ENCODE measurements at regions not wholly inside any gene's neighbourhood (a gene's known extent, or its start where the extent isn't known, plus 50 kb on each side); places are given as distances from the start of the nearest gene placed in this dataset.

DNA sequence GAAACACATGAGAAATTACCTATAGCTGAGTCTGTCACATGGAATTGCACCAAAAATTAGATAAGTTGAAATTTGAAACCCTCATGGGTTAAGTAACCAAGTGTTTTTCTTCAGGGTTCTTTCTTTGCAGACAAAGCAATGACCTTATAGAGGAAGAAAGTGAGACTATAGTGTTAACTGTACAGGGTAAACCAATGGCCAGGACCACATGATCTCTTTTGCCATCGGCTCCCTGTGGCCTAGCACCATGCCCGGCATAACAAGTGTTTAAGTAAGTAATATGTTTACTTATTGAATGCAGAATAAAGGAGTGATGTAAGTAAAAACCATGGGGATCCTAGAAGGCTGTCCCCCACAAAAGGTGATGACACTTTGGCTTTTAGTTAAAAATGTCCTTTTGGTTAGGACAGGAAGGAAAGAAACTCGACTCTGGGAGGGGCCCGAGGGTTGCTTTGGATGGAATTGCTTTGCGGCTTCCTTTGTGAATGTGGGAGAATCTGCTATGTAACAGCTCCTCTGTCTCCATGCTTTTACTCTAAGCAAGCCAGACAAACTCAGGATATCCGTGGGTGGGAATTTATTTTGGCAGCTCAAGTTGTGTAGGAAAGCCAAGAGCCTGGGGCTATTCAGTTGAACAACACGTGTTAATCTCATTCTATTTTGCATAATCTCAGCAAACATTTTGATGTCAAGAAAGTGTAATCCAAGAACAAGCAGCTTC lies 454.7 kb downstream of the INSC start:
- no peaks in the 10 kb centered on the region for H3K36me3 ChIP-seq (ENCODE audit: control insufficient read depth, insufficient read depth, low read length)
- peaks cover 5% of the 10 kb centered on the region for H3K4me1 ChIP-seq (ENCODE audit: control insufficient read depth, insufficient read depth, low read length)
- no peaks in the 10 kb centered on the region for H3K27me3 ChIP-seq (ENCODE audit: control insufficient read depth, insufficient read depth, low read length, poor library complexity, severe bottlenecking)
- H3K4me3 ChIP-seq (ENCODE audit: insufficient read depth, low read depth, low read length): no peak overlapping the region
- no peak overlapping the region for H3K27ac ChIP-seq (ENCODE audit: insufficient read depth, low read depth, low read length, poor library complexity, severe bottlenecking)
- 75 to 77% methylated on average over 7 of the region's 7 CpGs for WGBS, 2 experiments
- no peaks in the 10 kb centered on the region for H3K9me3 ChIP-seq (ENCODE audit: control insufficient read depth, low read length)

DNA sequence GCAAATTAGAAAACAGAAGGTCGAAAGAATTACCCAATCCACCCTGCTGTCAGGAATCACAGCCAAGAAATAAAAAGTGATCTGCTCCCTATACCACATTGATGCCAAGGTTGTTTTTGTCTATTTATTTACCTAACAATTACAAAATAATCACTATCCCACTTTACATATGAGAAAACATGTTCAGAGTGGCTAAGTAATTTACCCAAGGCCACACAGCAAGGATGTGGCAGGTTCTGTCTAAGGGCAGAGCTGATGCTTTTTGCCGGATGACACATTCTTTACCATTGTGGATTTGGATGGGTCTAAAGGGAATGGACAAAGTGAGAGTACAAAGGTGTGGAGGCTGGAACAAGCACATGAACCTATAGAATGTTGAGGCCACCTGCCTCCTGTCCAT lies 460.7 kb downstream of the INSC start:
- Histone ChIP-seq H3K27me3 (ENCODE audit: control insufficient read depth, insufficient read depth, low read length, poor library complexity, severe bottlenecking) (no peaks in the 10 kb centered on the region), H3K27ac (ENCODE audit: insufficient read depth, low read depth, low read length, poor library complexity, severe bottlenecking) (no peak overlapping the region), H3K4me3 (ENCODE audit: insufficient read depth, low read depth, low read length) (no peak overlapping the region), H3K36me3 (ENCODE audit: control insufficient read depth, insufficient read depth, low read length) (no peaks in the 10 kb centered on the region), H3K9me3 (ENCODE audit: control insufficient read depth, low read length) (no peaks in the 10 kb centered on the region), H3K4me1 (ENCODE audit: control insufficient read depth, insufficient read depth, low read length) (no peaks in the 10 kb centered on the region)
- WGBS, 2 experiments: 94 to 95% methylated on average over 2 of the region's 2 CpGs

DNA sequence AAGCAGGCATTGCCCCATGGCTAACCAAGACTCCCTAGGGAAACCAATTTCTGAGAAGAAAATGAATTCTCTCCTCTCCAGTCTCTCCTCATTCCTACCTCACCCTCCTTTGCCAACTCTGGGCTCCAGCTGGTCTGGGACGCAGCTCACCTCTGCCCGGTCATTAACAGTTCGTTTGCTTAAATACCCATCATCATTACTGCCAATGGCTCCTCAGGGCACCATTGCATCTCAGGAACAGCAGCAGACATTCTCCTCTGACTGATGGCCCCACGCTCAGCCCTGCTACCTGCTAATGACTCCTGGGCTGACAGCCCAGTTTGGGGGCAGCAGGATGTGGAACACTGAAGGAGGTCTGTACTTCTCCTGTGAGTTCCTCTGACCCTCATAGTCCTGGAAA lies 462.0 kb downstream of the INSC start:
- WGBS, 2 experiments: 91 to 94% methylated on average over 4 of the region's 4 CpGs

DNA sequence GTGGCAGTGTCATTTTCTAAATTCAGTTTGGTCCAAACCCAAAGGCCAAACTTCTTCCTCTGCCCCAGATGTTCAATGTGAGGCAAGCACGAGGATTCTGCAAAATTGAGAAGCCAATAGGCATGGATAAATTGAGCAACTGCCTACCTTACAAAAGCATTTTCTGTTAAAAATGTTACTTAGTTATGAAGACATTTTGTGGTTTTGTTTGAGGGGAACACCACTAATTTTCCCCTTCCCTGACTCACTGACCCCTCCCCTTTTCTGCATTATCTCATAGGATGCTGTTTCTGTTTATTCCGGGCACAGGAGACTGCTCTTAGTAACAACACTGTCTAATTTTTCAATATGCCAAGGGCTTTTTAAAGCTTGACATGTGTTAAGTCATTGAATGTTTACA lies 462.8 kb downstream of the INSC start:
- 92 to 96% methylated on average over 2 of the region's 2 CpGs for WGBS, 2 experiments
- H3K27me3 ChIP-seq (ENCODE audit: control insufficient read depth, insufficient read depth, low read length, poor library complexity, severe bottlenecking): no peaks in the 10 kb centered on the region

More for the DNA sequence above, 462.0 kb downstream of the INSC start:
- Histone ChIP-seq H3K27me3 (ENCODE audit: control insufficient read depth, insufficient read depth, low read length, poor library complexity, severe bottlenecking) (no peaks in the 10 kb centered on the region), H3K4me3 (ENCODE audit: insufficient read depth, low read depth, low read length) (no peak overlapping the region), H3K9me3 (ENCODE audit: control insufficient read depth, low read length) (no peaks in the 10 kb centered on the region), H3K4me1 (ENCODE audit: control insufficient read depth, insufficient read depth, low read length) (no peaks in the 10 kb centered on the region), H3K36me3 (ENCODE audit: control insufficient read depth, insufficient read depth, low read length) (no peaks in the 10 kb centered on the region), H3K27ac (ENCODE audit: insufficient read depth, low read depth, low read length, poor library complexity, severe bottlenecking) (no peak overlapping the region)

DNA sequence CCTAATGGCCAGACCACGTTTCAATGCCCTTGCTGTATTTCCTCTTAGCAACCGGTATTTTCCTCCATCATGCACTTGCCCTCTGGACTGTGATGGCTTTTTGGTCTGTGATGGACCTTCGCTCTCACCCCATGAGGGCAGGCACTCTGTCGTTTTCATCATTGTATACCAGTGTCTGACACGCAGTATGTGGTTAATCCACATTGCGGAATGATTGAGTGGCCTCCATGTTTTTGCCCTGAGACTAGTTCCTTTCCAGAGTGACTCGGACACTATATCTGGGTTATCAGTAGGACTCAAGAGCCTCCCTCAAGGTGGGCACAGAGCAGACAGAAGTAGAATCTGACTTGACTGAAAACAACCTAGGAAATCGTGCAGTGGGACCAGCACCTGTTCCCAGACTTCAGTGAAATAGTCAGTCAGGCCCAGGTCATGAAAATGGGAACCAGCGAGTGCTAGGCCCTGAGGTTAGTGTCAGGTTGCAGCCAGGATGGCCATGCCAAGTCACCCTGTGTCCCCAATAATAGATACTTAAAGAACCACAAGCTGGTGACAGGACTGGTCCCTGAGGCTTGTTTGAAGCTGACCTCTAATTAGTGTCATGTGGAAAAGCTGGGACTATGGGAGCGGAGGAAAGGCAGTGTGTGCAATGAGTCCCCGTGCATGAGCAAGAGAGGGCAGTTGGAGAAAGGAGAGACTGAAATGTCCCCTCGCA lies 464.7 kb downstream of the INSC start:
- no peaks in the 10 kb centered on the region for H3K36me3 ChIP-seq (ENCODE audit: control insufficient read depth, insufficient read depth, low read length)
- no peak overlapping the region for H3K27ac ChIP-seq (ENCODE audit: insufficient read depth, low read depth, low read length, poor library complexity, severe bottlenecking)
- H3K4me1 ChIP-seq (ENCODE audit: control insufficient read depth, insufficient read depth, low read length): no peaks in the 10 kb centered on the region
- no peaks in the 10 kb centered on the region for H3K9me3 ChIP-seq (ENCODE audit: control insufficient read depth, low read length)
- no peaks in the 10 kb centered on the region for H3K27me3 ChIP-seq (ENCODE audit: control insufficient read depth, insufficient read depth, low read length, poor library complexity, severe bottlenecking)
- WGBS, 2 experiments: 90 to 92% methylated on average over 12 of the region's 12 CpGs
- no peak overlapping the region for H3K4me3 ChIP-seq (ENCODE audit: insufficient read depth, low read depth, low read length)

More for the DNA sequence above, 462.8 kb downstream of the INSC start:
- H3K27ac ChIP-seq (ENCODE audit: insufficient read depth, low read depth, low read length, poor library complexity, severe bottlenecking): no peak overlapping the region
- H3K36me3 ChIP-seq (ENCODE audit: control insufficient read depth, insufficient read depth, low read length): no peaks in the 10 kb centered on the region
- H3K4me3 ChIP-seq (ENCODE audit: insufficient read depth, low read depth, low read length): no peak overlapping the region
- no peaks in the 10 kb centered on the region for H3K9me3 ChIP-seq (ENCODE audit: control insufficient read depth, low read length)
- H3K4me1 ChIP-seq (ENCODE audit: control insufficient read depth, insufficient read depth, low read length): no peaks in the 10 kb centered on the region

- no peaks in the 10 kb centered on the region for H3K36me3 ChIP-seq (ENCODE audit: control insufficient read depth, insufficient read depth, low read length)
- no peaks in the 10 kb centered on the region for H3K4me1 ChIP-seq (ENCODE audit: control insufficient read depth, insufficient read depth, low read length)
- no peak overlapping the region for H3K27ac ChIP-seq (ENCODE audit: insufficient read depth, low read depth, low read length, poor library complexity, severe bottlenecking)
- no peak overlapping the region for H3K4me3 ChIP-seq (ENCODE audit: insufficient read depth, low read depth, low read length)
- 97 to 100% methylated on average over 1 of the region's 1 CpG for WGBS, 2 experiments
- H3K27me3 ChIP-seq (ENCODE audit: control insufficient read depth, insufficient read depth, low read length, poor library complexity, severe bottlenecking): no peaks in the 10 kb centered on the region
- H3K9me3 ChIP-seq (ENCODE audit: control insufficient read depth, low read length): no peaks in the 10 kb centered on the region
Observed at GRCh38 chr11:15580056-15580774, 465.5 kb downstream of the INSC start.

DNA sequence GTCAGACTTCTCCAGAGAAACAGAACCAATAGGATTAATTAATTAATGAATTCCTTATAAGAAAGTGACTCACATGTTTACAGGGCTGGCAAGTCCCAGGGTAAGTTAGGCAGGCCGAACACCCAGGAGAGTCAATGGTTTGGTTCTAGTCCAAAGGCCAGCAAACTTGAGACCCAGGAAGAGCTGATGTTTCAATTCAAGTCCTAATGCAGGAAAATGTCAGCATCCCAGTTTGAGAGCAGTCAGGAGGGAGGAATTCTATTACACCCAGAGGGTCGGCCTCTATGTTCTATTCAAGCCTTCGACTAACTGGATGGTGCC lies 466.0 kb downstream of the INSC start:
- no peak overlapping the region for H3K4me3 ChIP-seq (ENCODE audit: insufficient read depth, low read depth, low read length)
- H3K4me1 ChIP-seq (ENCODE audit: control insufficient read depth, insufficient read depth, low read length): no peaks in the 10 kb centered on the region
- H3K27me3 ChIP-seq (ENCODE audit: control insufficient read depth, insufficient read depth, low read length, poor library complexity, severe bottlenecking): no peaks in the 10 kb centered on the region
- no peaks in the 10 kb centered on the region for H3K36me3 ChIP-seq (ENCODE audit: control insufficient read depth, insufficient read depth, low read length)
- WGBS, 2 experiments: 92 to 94% methylated on average over 3 of the region's 3 CpGs
- no peak overlapping the region for H3K27ac ChIP-seq (ENCODE audit: insufficient read depth, low read depth, low read length, poor library complexity, severe bottlenecking)
- H3K9me3 ChIP-seq (ENCODE audit: control insufficient read depth, low read length): no peaks in the 10 kb centered on the region

DNA sequence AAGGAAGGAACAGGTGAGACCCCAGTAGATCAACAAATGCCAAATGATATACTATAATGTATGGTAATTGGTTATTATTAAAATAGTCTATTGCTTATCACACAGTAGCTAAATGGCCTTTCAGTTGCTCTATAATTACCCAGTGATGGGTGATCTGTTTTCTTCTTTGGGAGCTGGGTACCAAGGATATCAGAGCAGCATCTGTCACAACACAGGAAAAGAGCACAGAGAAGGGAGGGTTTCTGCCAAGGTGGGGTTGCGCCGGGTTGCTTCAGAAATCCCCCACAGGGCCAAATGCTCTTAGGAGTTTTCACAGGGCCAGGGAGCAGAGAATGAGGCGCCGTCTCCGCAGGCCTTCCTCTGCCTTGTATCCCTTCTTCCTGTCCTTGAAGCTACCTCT lies 469.4 kb downstream of the INSC start:
- H3K27me3 ChIP-seq (ENCODE audit: control insufficient read depth, insufficient read depth, low read length, poor library complexity, severe bottlenecking): no peaks in the 10 kb centered on the region
- WGBS, 2 experiments: 90% methylated on average over 5 of the region's 5 CpGs
- H3K4me1 ChIP-seq (ENCODE audit: control insufficient read depth, insufficient read depth, low read length): no peaks in the 10 kb centered on the region
- H3K9me3 ChIP-seq (ENCODE audit: control insufficient read depth, low read length): no peaks in the 10 kb centered on the region
- no peak overlapping the region for H3K27ac ChIP-seq (ENCODE audit: insufficient read depth, low read depth, low read length, poor library complexity, severe bottlenecking)
- H3K4me3 ChIP-seq (ENCODE audit: insufficient read depth, low read depth, low read length): no peak overlapping the region
- H3K36me3 ChIP-seq (ENCODE audit: control insufficient read depth, insufficient read depth, low read length): no peaks in the 10 kb centered on the region

GRCh38 chr11:15585602-15586331 lies 471.0 kb downstream of the INSC start:
- Histone ChIP-seq H3K36me3 (ENCODE audit: control insufficient read depth, insufficient read depth, low read length) (no peaks in the 10 kb centered on the region), H3K27me3 (ENCODE audit: control insufficient read depth, insufficient read depth, low read length, poor library complexity, severe bottlenecking) (no peaks in the 10 kb centered on the region), H3K9me3 (ENCODE audit: control insufficient read depth, low read length) (no peaks in the 10 kb centered on the region), H3K4me1 (ENCODE audit: control insufficient read depth, insufficient read depth, low read length) (peaks cover 6% of the 10 kb centered on the region), H3K4me3 (ENCODE audit: insufficient read depth, low read depth, low read length) (no peak overlapping the region), H3K27ac (ENCODE audit: insufficient read depth, low read depth, low read length, poor library complexity, severe bottlenecking) (no peak overlapping the region)
- WGBS, 2 experiments: 97 to 100% methylated on average over 3 of the region's 4 CpGs

Data from ectodermal cell (in vitro differentiated cells).